Central memory CD8-positive, alpha-beta T cell (primary cell): ENCODE measurements at regions not wholly inside any gene's neighbourhood (a gene's known extent, or its start where the extent isn't known, plus 50 kb on each side); places are given as distances from the start of the nearest gene placed in this dataset.

ENCODE experiments used
- ATAC-seq: fragments of 150-1000 bp; cut with Tn5 transposase; replicated peaks from 2 replicates; pipeline ENCODE4 v1.10.0; 2022; ENCODE audit warnings: mild to moderate bottlenecking, moderate FRiP score, moderate number of reproducible peaks; ENCODE audit not compliant: poor library complexity, severe bottlenecking; ENCODE audit errors: extremely low read depth
- DNase-seq, 2 donors: peaks; one replicate each; pipeline ENCODE4 v3.0.0; 2021; ENCODE audit warnings: low spot score in 2 of 2
- H3K27ac Mint-ChIP-seq: one replicate; pipeline ENCODE4 v1.8.0; 2022; ENCODE audit warnings: low read depth, mild to moderate bottlenecking, moderate library complexity, mixed read lengths
- H3K27me3 Mint-ChIP-seq: one replicate; pipeline ENCODE4 v1.8.0; 2022; ENCODE audit warnings: mixed read lengths
- H3K36me3 Mint-ChIP-seq: one replicate; pipeline ENCODE4 v1.8.0; 2022; ENCODE audit warnings: mild to moderate bottlenecking, moderate library complexity, mixed read lengths; ENCODE audit not compliant: insufficient read depth
- H3K4me1 Mint-ChIP-seq: one replicate; pipeline ENCODE4 v1.8.0; 2022; ENCODE audit warnings: mixed read lengths
- H3K4me3 Mint-ChIP-seq: one replicate; pipeline ENCODE4 v1.8.0; 2022; ENCODE audit warnings: mild to moderate bottlenecking, moderate library complexity, mixed read lengths
- H3K9me3 Mint-ChIP-seq: one replicate; pipeline ENCODE4 v1.8.0; 2022; ENCODE audit warnings: mixed read lengths

GRCh38 chr6:164856138-164856537 is 453.3 kb downstream of the C6orf118 start:
- no peak for DNase-seq
- ATAC-seq, result no peak
- no peaks in the 10 kb centered on the region for H3K27me3 Mint-ChIP-seq
- no peak overlapping the region for H3K27ac Mint-ChIP-seq
- H3K4me1 Mint-ChIP-seq, result no peaks in the 10 kb centered on the region
- no peak overlapping the region for H3K4me3 Mint-ChIP-seq
- no peaks in the 10 kb centered on the region for H3K9me3 Mint-ChIP-seq
- peaks cover 2% of the 10 kb centered on the region for H3K36me3 Mint-ChIP-seq

- H3K36me3 Mint-ChIP-seq, result no peaks in the 10 kb centered on the region
- no peak overlapping the region for H3K27ac Mint-ChIP-seq
- H3K9me3 Mint-ChIP-seq, result no peaks in the 10 kb centered on the region
- no peak for ATAC-seq
- no peak overlapping the region for H3K4me3 Mint-ChIP-seq
- no peaks in the 10 kb centered on the region for H3K27me3 Mint-ChIP-seq
- no peak for DNase-seq
- no peaks in the 10 kb centered on the region for H3K4me1 Mint-ChIP-seq
These were observed 454.1 kb downstream of the C6orf118 start for GRCh38 chr6:164855281-164855680.

GRCh38 chr6:164854526-164854925 is 454.9 kb downstream of the C6orf118 start:
- Mint-ChIP-seq H3K27ac (no peak overlapping the region), H3K4me3 (no peak overlapping the region), H3K36me3 (no peaks in the 10 kb centered on the region), H3K27me3 (no peaks in the 10 kb centered on the region), H3K9me3 (no peaks in the 10 kb centered on the region), H3K4me1 (no peaks in the 10 kb centered on the region)
- no peak for DNase-seq
- no peak for ATAC-seq

GRCh38 chr6:164845773-164846172 is 463.6 kb downstream of the C6orf118 start:
- ATAC-seq, result no peak
- Mint-ChIP-seq H3K9me3 (peaks cover 16% of the 10 kb centered on the region), H3K4me1 (no peaks in the 10 kb centered on the region), H3K36me3 (no peaks in the 10 kb centered on the region), H3K27me3 (no peaks in the 10 kb centered on the region), H3K4me3 (no peak overlapping the region), H3K27ac (no peak overlapping the region)
- DNase-seq, result no peak

GRCh38 chr6:164842085-164842484 is 467.3 kb downstream of the C6orf118 start:
- no peak for ATAC-seq
- Mint-ChIP-seq H3K4me3 (no peak overlapping the region), H3K4me1 (no peaks in the 10 kb centered on the region), H3K36me3 (peaks cover 1% of the 10 kb centered on the region), H3K27me3 (no peaks in the 10 kb centered on the region), H3K27ac (no peak overlapping the region), H3K9me3 (peaks cover 9% of the 10 kb centered on the region)
- no peak for DNase-seq

- no peak for DNase-seq
- Mint-ChIP-seq H3K4me1 (no peaks in the 10 kb centered on the region), H3K4me3 (no peak overlapping the region), H3K9me3 (peaks cover 17% of the 10 kb centered on the region), H3K27ac (no peak overlapping the region), H3K36me3 (peaks cover 1% of the 10 kb centered on the region), H3K27me3 (no peaks in the 10 kb centered on the region)
- ATAC-seq, result no peak
These were observed 471.3 kb downstream of the C6orf118 start for GRCh38 chr6:164838068-164838615.

- ATAC-seq (no peak), DNase-seq (no peak)
- Mint-ChIP-seq H3K4me3 (no peak overlapping the region), H3K36me3 (peaks cover 1% of the 10 kb centered on the region), H3K27me3 (no peaks in the 10 kb centered on the region), H3K27ac (no peak overlapping the region), H3K4me1 (no peaks in the 10 kb centered on the region), H3K9me3 (peaks cover 21% of the 10 kb centered on the region)
These were observed 472.9 kb downstream of the C6orf118 start for GRCh38 chr6:164836486-164836885.

- no peaks in the 10 kb centered on the region for H3K27me3 Mint-ChIP-seq
- H3K9me3 Mint-ChIP-seq, result peaks cover 27% of the 10 kb centered on the region
- no peak overlapping the region for H3K27ac Mint-ChIP-seq
- no peaks in the 10 kb centered on the region for H3K36me3 Mint-ChIP-seq
- no peak overlapping the region for H3K4me3 Mint-ChIP-seq
- ATAC-seq (no peak), DNase-seq (no peak)
- H3K4me1 Mint-ChIP-seq, result no peaks in the 10 kb centered on the region
These were observed 477.0 kb downstream of the C6orf118 start for GRCh38 chr6:164832410-164832809.

GRCh38 chr6:164827537-164827936 is 481.9 kb downstream of the C6orf118 start:
- DNase-seq (no peak), ATAC-seq (no peak)
- Mint-ChIP-seq H3K27me3 (no peaks in the 10 kb centered on the region), H3K9me3 (peaks cover 13% of the 10 kb centered on the region), H3K4me1 (no peaks in the 10 kb centered on the region), H3K27ac (no peak overlapping the region), H3K4me3 (no peak overlapping the region), H3K36me3 (no peaks in the 10 kb centered on the region)

- ATAC-seq (no peak), DNase-seq (no peak)
- H3K4me1 Mint-ChIP-seq, result no peaks in the 10 kb centered on the region
- H3K4me3 Mint-ChIP-seq, result no peak overlapping the region
- H3K36me3 Mint-ChIP-seq, result no peaks in the 10 kb centered on the region
- no peak overlapping the region for H3K27ac Mint-ChIP-seq
- no peaks in the 10 kb centered on the region for H3K27me3 Mint-ChIP-seq
- peaks cover 16% of the 10 kb centered on the region for H3K9me3 Mint-ChIP-seq
These were observed 482.5 kb downstream of the C6orf118 start for GRCh38 chr6:164826831-164827468.

- no peaks in the 10 kb centered on the region for H3K36me3 Mint-ChIP-seq
- H3K4me1 Mint-ChIP-seq, result no peaks in the 10 kb centered on the region
- H3K4me3 Mint-ChIP-seq, result no peak overlapping the region
- H3K27me3 Mint-ChIP-seq, result no peaks in the 10 kb centered on the region
- ATAC-seq (no peak), DNase-seq (no peak)
- no peak overlapping the region for H3K27ac Mint-ChIP-seq
- H3K9me3 Mint-ChIP-seq, result peaks cover 21% of the 10 kb centered on the region
These were observed 484.0 kb downstream of the C6orf118 start for GRCh38 chr6:164825386-164825785.

GRCh38 chr6:164817662-164818061 is 491.7 kb downstream of the C6orf118 start:
- DNase-seq (no peak), ATAC-seq (no peak)
- no peaks in the 10 kb centered on the region for H3K27me3 Mint-ChIP-seq
- peaks cover 27% of the 10 kb centered on the region for H3K9me3 Mint-ChIP-seq
- H3K36me3 Mint-ChIP-seq, result no peaks in the 10 kb centered on the region
- no peak overlapping the region for H3K27ac Mint-ChIP-seq
- H3K4me1 Mint-ChIP-seq, result no peaks in the 10 kb centered on the region
- no peak overlapping the region for H3K4me3 Mint-ChIP-seq

- no peak overlapping the region for H3K27ac Mint-ChIP-seq
- peaks cover 22% of the 10 kb centered on the region for H3K9me3 Mint-ChIP-seq
- no peaks in the 10 kb centered on the region for H3K36me3 Mint-ChIP-seq
- H3K4me1 Mint-ChIP-seq, result no peaks in the 10 kb centered on the region
- no peaks in the 10 kb centered on the region for H3K27me3 Mint-ChIP-seq
- DNase-seq, result no peak
- no peak for ATAC-seq
- H3K4me3 Mint-ChIP-seq, result no peak overlapping the region
These were observed 496.7 kb downstream of the C6orf118 start for GRCh38 chr6:164812706-164813105.
